Gastrocnemius medialis (tissue), 4 donors: ENCODE measurements at regions not wholly inside any gene's neighbourhood (a gene's known extent, or its start where the extent isn't known, plus 50 kb on each side); places are given as distances from the start of the nearest gene placed in this dataset.

Experiments used
- POLR2A ChIP-seq, 2 donors: fragments of 450-650 bp; IDR thresholded peaks; one replicate each; pipeline ENCODE4 v1.6.1; 2017; ENCODE audit warnings: antibody characterized with exemption in 2 of 2, mild to moderate bottlenecking in 2 of 2, moderate library complexity in 2 of 2
- TF ChIP-seq, protein P1 (sequence below), 5 experiments: fragments of 450-650 bp in 3 of 5; fragments of 200-600 bp in 2 of 5; sonication (generic) in 2 of 5; IDR thresholded peaks in 4 of 5; conservative IDR thresholded peaks in 1 of 5; 1 replicate in 4 of 5; 2 replicates in 1 of 5; pipeline ENCODE4 v1.5.1; 2016 to 2019; ENCODE audit warnings: antibody characterized with exemption in 5 of 5, mild to moderate bottlenecking in 3 of 5, moderate library complexity in 3 of 5

DNA sequence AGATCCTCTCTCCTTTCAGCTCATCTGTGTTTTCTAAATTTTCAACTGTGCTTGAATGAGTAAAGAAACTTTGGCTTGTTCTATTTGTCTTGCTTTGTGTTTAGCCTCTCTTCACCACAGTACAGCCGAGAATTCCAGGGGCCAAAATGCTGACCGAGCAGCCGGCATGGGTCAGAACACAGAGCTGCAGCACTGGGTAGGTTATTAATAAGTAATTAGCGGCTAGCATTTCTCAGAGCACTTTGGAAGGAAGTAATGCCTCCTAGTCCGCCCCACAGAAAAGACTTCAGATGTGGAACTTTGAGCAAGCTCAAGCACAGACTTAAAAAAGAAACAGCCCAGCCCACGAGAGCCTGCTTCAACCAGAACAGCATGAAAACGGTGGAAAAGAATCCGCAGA, 343.9 kb downstream of the ARRDC4 start:
- TF ChIP-seq, protein P1, sequence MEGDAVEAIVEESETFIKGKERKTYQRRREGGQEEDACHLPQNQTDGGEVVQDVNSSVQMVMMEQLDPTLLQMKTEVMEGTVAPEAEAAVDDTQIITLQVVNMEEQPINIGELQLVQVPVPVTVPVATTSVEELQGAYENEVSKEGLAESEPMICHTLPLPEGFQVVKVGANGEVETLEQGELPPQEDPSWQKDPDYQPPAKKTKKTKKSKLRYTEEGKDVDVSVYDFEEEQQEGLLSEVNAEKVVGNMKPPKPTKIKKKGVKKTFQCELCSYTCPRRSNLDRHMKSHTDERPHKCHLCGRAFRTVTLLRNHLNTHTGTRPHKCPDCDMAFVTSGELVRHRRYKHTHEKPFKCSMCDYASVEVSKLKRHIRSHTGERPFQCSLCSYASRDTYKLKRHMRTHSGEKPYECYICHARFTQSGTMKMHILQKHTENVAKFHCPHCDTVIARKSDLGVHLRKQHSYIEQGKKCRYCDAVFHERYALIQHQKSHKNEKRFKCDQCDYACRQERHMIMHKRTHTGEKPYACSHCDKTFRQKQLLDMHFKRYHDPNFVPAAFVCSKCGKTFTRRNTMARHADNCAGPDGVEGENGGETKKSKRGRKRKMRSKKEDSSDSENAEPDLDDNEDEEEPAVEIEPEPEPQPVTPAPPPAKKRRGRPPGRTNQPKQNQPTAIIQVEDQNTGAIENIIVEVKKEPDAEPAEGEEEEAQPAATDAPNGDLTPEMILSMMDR (IDR thresholded peaks at IDR 0.05 in 4 of 5, conservative IDR thresholded peaks at IDR 0.05 in 1 of 5) = no peak
- no peak for TF ChIP-seq POLR2A (IDR thresholded peaks at IDR 0.05)
